A673 (cell line): ENCODE measurements at regions not wholly inside any gene's neighbourhood (a gene's known extent, or its start where the extent isn't known, plus 50 kb on each side); places are given as distances from the start of the nearest gene placed in this dataset.

Source experiments
- CTCF ChIP-seq: fragments of 300-800, 200-600 bp; sonication (generic); conservative IDR thresholded peaks from 2 replicates; pipeline ENCODE4 v1.5.1; 2017; ENCODE audit warnings: low read depth, mild to moderate bottlenecking, antibody characterized with exemption, low read length, moderate library complexity, mixed read lengths
- EZH2 ChIP-seq: fragments of 200-600 bp; sonication (generic); IDR thresholded peaks from 2 replicates; pipeline ENCODE4 v1.6.1; 2017; ENCODE audit warnings: borderline replicate concordance, low read depth, mild to moderate bottlenecking, mixed read lengths, antibody characterized with exemption, low read length; ENCODE audit not compliant: poor library complexity, severe bottlenecking

DNA sequence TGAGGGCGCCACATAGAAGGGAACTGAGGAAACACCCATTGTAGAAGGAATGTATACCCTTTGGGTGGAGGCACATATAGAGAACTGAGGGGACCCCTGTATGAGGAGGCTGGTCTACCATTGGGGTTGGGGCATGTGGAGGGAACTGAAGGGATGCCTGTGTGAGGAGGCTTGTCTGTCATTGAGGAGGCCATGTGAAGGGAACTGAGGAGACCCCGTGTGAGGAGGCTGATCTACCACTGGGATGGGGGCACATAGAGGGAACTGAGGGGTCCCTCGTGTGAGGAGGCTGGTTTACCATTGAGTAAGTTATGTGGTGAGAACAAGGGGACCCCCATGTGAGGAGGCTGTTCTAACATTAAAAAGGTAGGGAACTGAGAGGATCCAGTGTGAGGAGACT, 156.1 kb downstream of the FBLN2 start:
- TF ChIP-seq CTCF (no peak), EZH2 (no peak)
